ENCODE measurements at regions not wholly inside any gene's neighbourhood (a gene's known extent, or its start where the extent isn't known, plus 50 kb on each side); places are given as distances from the start of the nearest gene placed in this dataset.

GRCh38 chr17:77302682-77303081, 161.9 kb downstream of the SEC14L1 start:
- TF ChIP-seq, protein P1, sequence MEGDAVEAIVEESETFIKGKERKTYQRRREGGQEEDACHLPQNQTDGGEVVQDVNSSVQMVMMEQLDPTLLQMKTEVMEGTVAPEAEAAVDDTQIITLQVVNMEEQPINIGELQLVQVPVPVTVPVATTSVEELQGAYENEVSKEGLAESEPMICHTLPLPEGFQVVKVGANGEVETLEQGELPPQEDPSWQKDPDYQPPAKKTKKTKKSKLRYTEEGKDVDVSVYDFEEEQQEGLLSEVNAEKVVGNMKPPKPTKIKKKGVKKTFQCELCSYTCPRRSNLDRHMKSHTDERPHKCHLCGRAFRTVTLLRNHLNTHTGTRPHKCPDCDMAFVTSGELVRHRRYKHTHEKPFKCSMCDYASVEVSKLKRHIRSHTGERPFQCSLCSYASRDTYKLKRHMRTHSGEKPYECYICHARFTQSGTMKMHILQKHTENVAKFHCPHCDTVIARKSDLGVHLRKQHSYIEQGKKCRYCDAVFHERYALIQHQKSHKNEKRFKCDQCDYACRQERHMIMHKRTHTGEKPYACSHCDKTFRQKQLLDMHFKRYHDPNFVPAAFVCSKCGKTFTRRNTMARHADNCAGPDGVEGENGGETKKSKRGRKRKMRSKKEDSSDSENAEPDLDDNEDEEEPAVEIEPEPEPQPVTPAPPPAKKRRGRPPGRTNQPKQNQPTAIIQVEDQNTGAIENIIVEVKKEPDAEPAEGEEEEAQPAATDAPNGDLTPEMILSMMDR (IDR thresholded peaks at IDR 0.05; ENCODE audit: insufficient read depth, low read length, poor library complexity, severe bottlenecking) = no peak
- no peak for TF ChIP-seq EZH2phosphoT487 (conservative IDR thresholded peaks at IDR 0.05; ENCODE audit: low read length)
